Hepatic stellate cell (primary cell): ENCODE measurements at regions not wholly inside any gene's neighbourhood (a gene's known extent, or its start where the extent isn't known, plus 50 kb on each side); places are given as distances from the start of the nearest gene placed in this dataset.

Experiments
- DNase-seq: peaks from one replicate; pipeline ENCODE4 v3.0.0; 2011; ENCODE audit warnings: low spot score

DNA sequence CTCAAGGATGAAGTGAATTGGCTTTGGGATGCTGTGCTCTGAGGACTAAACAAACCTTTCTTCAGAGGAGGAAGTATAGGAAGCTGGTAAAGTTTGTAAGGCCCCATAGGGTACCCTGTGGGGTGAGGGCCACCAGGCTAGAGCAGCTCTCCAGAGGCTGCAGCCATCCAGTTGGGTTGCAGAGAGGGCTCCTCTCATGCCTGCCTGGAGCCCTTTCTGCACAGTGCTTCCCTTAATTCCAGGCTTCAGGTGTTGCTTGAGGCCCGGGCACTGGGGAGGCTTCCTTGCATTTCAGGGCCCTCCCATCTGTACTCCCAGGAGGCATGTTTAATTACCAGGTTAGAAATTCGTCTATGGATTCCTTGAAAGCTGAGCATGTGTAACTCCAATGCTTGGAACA is 95.3 kb upstream of the FSTL4 start:
- DNase-seq = no peak

DNA sequence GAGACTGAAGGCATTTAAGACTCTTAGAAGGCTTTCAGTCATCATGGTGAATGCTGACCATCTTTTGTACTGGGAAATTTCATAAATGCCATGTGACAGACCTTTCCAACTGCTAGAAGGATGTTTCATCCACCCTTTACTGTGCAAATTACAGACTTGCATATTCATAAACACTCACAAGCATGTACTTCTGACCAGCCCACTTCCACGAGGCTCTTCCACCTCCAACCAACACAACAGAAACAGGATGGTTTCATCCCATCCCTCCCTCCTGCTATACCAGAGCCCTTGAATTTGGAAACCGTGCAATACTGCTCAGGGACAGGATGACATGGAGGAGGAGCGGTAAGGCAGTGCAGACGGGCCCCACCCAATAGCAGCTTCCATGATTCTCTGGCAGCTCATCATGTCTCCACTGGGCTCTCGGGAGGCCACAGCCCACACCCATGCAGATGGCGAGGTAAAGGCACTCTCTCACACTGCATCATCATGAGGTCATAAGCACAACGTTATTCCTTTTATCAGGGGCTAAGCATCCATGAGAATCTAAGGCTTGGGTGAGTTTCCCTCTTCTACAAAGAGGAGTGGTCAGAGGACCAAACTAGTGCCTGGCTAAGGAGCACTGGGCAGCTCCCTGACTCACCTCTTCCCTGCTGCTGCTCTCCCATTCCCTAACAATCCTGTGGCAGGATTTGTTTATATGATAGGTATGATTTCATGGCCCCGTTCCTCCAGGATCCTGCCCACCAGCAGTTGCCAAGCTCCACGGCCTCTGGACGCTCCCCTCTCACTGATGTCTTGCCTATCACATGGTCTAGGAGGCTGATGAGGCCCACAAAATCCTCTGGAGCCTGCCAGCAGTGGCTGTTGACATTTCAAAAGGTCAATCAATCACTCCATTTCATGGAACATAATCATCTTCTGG is 94.4 kb upstream of the FSTL4 start:
- no peak for DNase-seq

DNA sequence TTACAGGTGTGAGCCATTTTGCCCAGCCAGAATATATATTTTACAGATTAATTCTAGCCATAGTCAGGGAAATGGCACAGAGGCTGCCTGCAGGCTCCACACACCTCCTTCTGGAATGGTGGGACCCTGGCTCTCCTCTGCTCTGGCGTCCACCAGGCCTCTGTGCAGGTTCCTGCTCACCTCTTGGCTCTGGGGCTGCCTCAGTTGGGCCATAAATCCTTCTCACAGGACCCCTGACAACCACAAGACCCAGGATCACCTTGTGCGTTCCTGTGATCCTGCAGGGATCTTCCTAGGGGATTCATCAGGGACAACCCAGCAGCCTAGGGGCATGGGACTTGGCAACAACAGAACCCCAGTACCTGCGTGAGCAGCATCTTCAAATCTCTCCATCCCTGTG is 93.0 kb upstream of the FSTL4 start:
- DNase-seq = no peak

DNA sequence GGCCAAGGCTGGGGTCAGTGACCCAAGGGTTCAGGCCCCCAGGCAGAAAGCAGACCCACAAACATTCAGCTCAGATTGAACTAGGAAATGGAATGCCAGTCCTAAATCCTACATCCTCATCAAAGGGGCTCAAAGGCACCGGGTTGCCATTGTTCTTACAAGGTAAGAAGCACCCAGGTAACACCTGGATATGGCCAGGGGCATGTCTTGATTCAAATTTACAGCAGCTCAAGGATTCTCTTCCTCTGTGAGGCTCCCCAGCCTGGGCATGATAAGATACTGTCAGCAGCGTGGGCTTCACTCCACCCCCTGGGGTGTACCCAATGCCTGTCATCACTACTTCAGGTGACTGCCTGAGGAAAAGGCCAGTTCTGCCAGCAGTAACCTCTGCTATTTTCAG is 92.1 kb upstream of the FSTL4 start:
- no peak for DNase-seq

DNA sequence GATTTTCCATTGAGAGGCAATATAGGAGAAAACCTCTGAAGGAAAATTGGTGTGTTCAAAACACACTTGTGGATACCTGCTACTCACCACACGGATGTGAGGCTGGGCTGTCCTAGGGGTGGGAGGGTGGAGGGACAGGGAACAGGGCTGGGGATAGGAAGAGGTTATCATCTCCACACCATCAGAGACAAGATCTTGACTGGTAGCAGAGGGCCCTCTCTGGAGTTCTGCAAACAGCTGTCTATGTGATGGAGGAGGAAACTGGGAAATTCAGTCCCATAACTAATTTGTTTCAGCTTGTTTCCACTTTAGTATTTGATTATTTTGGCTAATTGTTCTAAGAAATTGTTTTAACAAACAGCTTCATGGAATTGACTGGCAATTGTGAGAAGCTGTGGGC is 91.6 kb upstream of the FSTL4 start:
- no peak for DNase-seq

DNA sequence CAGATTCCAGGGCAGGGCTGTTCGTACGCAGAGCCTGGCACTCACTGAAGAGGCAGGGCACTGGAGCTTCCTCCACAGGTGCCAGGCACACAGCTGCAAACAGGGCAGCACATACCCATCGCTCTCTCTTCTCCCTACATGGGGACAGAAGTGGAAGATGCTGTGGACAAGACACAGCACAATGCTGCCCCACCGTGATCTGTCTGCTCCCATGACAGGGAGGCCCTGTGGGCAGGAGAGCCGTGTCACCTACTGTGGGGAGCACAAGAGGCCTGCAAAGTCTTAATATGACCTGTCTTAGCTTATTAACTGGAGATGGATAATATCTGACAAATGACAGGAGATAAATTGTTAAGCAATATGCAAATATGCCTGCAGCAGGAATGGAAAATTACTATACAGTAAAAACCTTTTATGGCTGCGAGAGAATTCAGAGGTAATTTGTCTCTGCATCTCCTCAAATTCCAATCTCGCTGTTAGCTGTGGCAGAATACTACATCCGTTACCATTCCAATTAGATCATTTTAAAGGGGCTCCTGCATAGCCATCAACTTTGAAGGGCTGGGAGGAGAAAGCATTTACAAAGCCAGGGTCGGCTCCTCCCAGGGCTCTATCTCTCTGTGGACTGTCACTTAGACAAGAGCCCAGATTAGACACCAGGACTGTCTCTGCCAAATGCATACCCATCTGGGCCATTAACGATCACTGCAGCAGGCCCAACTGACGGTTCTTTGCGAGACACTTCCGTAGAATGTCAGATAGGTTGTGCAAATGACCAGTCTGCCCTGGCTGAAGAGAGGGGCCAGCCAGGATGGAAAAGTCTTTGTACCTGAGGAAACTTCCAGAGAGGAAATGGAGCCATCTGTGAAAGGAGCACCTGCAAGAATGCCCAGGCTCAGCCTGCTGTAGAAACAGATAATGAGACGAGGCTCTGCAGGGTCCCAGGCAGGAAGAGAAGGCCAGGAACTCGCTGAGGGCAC is 90.7 kb upstream of the FSTL4 start:
- DNase-seq = no peak

DNA sequence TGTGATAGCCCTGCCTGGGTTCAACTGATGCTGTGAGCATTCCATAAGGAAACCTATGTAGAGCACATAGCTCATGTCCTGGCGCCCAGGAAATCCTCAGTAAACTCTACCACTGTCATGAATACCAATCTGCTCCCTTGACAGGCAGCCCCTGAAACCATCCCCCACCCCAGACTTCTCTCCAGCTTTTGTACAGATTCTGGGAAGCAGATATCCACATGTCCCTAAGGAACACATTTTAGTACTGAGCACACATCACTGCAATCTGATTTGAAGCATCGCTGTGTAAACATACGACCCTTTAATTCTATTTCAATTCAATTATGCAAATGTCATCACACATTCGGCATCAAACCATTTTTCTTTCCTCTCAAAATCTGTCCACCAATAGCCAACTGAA is 89.5 kb upstream of the FSTL4 start:
- DNase-seq = no peak

DNA sequence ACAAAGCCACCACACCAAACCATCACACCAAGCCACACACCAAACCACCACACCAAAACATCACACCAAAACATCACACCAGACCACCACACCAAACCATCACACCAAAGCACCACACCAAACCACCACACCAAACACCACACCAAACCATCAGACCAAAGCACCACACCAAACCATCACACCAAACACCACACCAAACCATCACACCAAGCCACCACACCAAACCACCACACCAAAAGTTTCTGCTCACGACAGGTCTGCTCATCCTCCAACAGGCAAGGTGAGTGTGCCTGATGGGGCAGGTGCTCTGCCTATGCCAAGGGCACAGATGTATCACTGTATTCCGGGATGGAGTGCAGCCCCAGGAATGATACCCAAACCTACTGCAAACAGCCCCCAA is 87.9 kb upstream of the FSTL4 start:
- DNase-seq = no peak

DNA sequence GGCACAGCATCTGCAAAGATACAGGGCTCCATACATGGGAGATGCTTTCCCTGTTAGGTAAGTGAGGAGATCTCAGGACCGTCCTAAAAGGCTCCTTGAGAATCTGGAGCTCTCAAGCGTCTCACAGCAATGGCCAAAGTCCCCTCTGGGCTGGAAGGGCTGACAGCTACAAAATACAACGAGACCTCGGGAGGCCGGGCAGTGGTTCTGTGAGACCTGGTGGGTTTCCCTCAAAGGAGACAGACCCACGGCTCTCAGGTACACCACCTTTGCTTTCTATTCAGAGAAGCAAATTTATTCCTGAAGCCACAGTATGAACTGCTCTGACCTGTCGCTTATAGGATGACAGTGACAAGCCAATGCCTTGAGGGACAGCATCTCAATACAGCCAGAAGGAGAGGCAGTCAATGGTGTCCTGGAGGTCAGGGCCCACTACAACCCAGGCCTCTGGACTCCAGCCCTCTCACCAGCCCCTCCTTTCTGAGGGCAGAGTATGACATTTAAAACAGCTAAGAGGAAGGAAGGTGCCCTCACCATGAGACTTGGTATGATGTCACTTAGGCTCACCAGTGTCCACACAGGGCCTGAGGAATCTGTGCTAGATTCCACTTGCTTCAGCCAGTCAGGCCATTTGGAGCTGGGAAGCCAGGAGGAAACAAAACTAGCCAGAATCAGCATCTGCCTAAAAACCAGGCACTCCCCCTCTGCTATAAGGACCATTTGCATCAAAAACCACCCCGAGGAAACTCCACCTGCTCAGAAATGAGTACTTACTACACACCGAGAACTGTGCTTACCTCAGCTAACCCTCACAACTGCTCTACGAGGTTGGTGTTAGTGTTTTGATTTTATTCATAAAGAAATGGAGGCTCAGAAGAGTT is 86.5 kb upstream of the FSTL4 start:
- no peak for DNase-seq

DNA sequence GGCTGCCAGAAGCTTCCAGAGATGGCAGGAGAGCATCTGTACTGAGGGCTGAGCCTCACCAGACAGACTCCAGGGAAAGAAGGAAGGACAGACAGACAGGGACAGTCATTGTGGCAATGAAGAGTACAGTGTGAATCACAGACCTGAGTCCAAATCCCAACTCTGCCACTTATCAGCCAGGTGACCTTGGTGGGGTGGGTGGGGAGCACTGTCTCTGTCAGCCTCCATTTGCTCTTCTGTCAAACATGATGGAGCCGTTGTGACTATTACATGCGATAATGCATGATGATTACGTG is 85.9 kb upstream of the FSTL4 start:
- no peak for DNase-seq

DNA sequence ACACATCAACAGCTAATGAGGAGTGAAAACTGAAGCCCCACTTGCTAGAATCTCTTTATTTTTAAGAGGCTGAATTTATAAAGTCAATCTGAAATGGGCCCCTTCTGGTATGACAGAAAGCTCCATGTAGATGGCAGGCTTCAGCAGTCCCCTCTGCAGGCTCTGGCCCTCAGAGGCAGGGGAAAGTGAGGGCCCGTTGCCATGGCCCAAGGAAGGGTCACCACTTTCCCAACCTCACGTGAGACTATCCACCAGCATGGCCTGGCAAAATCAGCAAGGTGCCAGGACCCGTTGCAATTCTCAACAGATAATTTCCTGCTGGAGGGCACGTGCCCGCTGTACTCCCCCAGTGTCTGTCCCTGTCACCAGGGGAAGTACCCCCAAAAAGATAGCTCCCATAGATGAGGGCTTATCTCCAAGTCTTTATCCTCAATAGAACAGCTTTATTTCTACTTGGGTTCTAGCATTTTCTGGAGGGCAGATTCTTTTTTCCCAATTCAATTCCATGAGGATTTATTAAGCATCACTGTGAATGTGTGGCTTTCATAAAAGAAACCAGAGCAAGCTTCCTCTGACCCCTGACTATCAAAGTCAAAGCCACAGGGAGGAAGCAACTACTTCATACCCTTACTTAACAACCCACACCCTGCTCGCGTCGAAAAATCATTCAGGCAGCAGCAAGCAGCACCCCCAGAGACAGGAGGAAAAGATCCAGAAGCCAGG is 85.4 kb upstream of the FSTL4 start:
- DNase-seq = no peak

DNA sequence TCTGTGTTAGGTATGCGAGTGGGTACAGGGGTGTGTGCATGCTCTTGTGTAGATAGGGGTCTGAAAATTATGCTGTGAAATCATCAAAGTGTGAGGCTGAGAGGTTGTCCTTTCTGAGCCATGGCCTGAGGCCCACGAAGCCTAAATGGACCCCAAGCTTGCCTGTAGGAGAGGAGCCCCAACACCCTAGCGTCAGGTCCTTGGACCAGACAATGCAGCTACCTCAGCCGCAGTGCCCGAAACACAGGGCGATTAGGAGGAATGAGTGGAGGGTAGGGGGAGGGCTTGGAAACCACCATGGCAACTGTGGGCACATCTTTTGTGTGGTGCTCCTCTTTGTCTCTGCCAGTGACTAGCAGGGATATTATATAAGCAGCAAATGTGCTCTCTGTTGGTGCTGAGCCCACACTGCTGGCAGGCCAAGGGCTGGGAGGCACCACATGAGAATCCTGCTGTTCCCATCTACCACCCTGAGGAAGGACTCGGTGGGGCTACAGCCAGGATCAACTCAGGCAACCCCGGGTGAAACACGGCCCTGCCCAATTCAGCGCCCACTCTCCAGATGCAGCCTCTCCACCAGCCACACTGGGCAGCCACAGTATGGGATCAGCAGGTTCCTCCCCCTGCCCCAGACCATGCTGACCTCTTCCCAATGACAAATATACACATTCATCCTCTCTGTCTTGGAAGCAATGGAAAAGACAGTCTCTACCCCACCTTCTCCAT is 84.6 kb upstream of the FSTL4 start:
- DNase-seq = no peak

DNA sequence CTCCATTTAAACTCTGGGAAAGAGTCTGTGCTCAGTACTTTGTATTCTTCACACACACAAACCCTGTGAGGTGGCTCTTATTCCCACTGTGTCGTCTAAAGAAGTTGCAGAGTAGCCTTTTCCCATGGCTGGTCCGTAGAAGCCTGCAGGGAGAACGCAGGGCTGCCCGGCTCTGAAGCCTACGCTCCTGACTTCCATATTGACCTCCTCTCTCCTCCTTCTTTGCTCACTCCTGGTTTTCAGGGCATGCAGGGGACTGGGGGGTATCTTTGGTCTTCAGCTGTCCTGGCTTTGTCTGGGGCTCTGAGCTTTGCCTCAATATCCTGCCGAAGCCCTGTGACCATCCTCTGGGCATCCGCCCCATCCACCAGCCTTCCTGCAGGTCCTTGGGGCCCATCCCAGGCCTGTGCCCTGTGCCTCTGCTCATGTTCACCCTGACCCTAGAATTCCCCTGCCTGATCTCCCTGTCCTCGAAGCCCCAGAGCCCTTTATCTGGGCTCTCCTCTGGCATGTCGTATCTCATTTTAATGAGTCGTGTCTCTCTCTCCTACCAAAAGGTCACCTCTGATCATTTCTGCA is 83.8 kb upstream of the FSTL4 start:
- no peak for DNase-seq

DNA sequence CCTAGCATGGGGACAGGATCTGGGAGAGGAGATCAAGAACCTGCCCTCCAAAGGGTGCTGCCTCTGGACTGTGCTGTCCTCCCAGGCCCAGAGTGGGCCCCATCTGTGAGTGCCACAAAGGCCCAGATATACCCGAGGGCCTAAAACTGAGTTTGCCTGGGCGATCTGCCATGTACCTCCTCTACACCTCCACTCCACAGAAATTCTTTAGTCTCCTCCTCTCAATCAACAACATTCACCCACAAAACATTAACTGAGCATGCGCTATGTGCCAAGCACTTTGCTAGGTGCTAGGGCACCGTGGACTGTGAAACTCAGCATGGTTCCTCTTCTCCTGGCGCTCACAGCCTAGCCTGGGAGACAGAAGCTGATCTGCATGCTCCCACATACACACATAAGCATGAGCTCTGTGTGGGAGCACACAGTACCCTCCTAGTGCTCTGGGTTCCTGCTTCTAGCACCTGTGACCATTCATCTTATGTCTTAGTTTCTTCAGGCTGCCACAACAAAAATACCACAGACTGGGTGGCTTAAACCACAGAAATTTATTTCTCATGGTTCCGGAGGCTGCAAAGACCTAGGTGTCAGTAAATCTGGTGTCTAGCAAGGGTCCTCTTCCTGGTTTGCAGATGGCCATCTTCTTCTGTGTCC is 82.0 kb upstream of the FSTL4 start:
- DNase-seq = no peak

DNA sequence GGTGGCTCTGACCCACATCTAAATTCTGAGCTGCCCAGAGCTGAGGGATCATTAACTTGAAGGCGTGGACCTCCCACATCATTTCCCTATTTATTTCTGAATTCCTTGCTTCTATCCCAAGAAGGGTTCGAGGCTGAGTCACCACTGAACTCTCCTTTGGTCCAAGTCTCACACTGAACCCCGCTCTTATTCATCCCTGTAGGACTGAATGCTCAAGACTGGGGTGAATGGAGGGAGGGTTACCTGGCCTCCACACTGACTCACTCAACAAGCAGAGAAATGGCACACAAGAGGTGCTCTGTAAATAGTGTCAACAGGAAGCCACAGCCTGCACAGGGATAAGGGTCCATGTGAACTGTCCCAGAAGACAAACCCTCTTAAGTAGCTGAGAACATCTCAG is 79.1 kb upstream of the FSTL4 start:
- DNase-seq = no peak

DNA sequence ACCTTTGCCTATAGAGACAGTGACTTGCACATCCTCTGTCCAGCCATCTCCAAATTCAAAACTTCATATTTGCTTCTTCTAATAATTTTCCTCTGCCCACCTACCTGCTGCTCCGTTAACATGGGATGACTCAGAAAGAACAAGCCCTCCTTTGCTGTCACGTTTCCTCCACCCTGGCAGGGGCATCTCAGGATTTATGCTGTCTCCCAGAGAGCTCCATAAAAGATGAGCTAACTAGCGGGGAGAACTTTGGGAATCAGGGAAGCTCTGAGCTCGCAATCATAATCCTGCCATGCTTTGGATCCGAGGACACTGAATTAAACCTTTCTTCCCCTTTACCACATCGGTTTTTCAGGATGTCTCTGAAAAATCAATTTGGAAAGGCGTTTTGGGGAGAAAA is 78.4 kb upstream of the FSTL4 start:
- no peak for DNase-seq

DNA sequence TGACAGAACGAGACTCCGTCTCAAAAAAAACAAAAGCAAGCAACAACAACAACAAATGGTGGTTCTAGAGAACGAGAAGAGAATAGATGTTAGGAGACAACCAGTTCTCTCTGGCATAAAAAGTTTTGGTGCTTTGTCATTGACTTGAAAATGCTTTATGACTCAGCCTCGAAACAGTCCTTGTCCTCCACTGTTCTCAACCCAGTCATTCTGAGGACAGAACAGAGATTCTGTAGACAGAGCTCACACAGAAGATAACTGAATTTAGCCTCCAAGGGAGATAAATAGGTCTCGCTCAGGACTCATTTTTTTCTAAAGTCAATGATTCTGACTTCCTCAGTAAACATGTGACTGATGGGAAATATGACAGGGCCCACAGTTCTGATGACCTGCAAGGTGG is 76.0 kb upstream of the FSTL4 start:
- no peak for DNase-seq

DNA sequence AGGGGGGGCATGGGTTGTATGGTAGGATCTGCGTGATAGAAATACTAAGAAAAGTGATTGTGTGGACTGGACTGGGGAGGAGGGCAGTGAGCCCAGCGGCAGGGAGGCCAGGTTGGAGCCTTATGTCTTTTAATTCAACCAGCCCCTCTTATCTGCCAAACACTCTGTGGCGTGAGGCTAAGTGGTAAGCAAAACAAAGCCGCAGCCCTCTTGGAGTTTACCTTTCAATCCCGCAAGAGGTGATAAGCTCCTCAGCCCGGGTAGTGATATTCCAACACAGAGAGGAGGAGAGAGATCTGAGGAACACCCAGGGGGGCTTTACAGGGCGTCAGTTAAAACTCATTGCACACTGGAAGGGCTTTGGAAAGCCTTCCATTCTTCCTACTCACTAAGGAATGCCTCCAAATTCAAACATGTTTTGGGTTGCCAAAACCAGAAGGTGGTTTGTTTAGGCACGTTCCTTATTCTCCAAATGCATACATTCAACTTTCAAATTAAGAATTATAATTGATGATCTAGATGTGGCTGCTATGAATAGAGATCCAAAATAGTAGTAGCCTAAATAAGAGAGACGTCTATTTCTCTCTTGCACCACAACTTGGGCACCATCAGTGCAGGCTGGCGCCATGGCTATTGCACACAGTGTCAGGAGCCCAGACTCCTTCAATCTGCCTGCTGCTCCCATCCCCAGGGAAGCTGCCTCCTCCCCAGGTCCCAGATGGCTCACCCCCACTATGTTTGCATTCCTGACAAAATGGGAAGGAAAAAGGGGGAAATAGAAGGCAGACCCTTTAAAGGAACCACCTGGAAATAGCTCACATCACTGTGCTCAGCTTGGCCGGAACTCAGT is 75.1 kb upstream of the FSTL4 start:
- no peak for DNase-seq

DNA sequence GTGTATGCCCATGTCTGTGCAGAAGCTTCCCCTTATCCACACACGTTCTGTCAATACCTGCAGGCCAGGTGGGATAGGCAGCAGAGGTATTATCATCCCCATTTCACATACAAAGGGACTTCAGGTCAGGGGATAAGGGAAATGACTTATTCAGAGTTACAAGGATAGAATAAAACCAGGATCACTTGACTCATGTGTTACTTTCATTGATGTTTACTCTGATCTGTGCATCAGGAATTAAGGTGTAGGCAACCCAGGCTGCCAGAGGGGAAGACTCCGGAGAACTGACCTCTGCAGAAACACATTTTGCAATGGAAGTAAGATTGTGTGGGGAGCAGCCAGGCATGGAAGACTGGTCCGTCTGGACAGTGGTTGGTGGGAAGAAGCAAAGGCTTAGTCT is 74.2 kb upstream of the FSTL4 start:
- DNase-seq = no peak
